ENCODE measurements at regions not wholly inside any gene's neighbourhood (a gene's known extent, or its start where the extent isn't known, plus 50 kb on each side); places are given as distances from the start of the nearest gene placed in this dataset.

GRCh38 chr9:22342491-22343217 is 104.0 kb upstream of the DMRTA1 start:
- H3K4me1 ChIP-seq: peaks cover 0 to 7% (median 0%) of the 10 kb centered on the region in 3 donors
- no peaks in the 10 kb centered on the region for H3K36me3 ChIP-seq
- H3K27ac ChIP-seq: peak overlapping the region in 1 of 4 donors; percentile 29
- H3K4me3 ChIP-seq: no peak overlapping the region
- intact Hi-C loops (cut with DNase I): no loop called here
- H3K9me3 ChIP-seq: no peaks in the 10 kb centered on the region
- DNase-seq: no peak
- H3K27me3 ChIP-seq: no peaks in the 10 kb centered on the region
- 10 to 19% methylated on average over 3 of the region's 3 CpGs for WGBS, 2 donors
- TF ChIP-seq CTCF (IDR thresholded peaks at IDR 0.05) (no peak), POLR2A (IDR thresholded peaks at IDR 0.05) (no peak)

- intact Hi-C loops (cut with DNase I): no loop called here
- TF ChIP-seq CTCF (IDR thresholded peaks at IDR 0.05): no peak
- TF ChIP-seq POLR2A (IDR thresholded peaks at IDR 0.05): no peak
- WGBS, 2 donors: 95 to 100% methylated on average over 1 of the region's 1 CpG
- Histone ChIP-seq H3K4me3 (no peak overlapping the region), H3K27me3 (no peaks in the 10 kb centered on the region), H3K27ac (no peak overlapping the region), H3K4me1 (peaks cover 0 to 7% (median 0%) of the 10 kb centered on the region in 3 donors), H3K9me3 (no peaks in the 10 kb centered on the region), H3K36me3 (no peaks in the 10 kb centered on the region)
- no peak for DNase-seq
Observed at GRCh38 chr9:22343218-22343611, 103.4 kb upstream of the DMRTA1 start.

DNA sequence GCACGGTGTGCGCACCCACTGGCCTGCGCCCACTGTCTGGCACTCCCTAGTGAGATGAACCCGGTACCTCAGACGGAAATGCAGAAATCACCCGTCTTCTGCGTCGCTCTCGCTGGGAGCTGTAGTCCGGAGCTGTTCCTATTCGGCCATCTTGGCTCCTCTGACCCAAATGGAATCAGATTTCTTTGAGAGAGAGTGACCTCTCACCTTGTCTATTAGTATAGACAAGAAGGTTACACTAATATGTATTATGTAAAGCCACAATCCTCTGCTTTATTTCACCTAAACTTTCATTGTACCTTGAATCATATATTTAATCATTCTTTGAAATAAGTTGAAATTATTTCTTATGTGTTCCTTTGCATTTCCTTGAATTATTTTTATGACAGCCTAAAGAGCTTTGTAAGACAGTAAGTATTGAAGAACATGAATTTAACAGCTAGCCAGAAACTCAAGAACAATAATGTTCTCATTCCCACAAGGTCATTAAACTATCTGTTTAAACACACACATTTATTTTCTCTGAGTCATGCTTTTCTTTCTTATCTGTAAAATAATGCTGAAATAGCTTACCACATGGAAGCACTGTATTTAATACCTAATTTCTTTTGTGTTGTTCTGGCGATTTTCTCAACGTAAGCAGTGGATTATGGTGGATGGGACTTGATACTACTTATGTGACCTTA is 91.8 kb upstream of the DMRTA1 start:
- WGBS, 2 donors: 84 to 97% methylated on average over 5 to 8 of the region's 13 CpGs
- Histone ChIP-seq H3K9me3 (no peaks in the 10 kb centered on the region), H3K27me3 (no peaks in the 10 kb centered on the region), H3K36me3 (no peaks in the 10 kb centered on the region), H3K4me3 (no peak overlapping the region), H3K27ac (no peak overlapping the region), H3K4me1 (no peaks in the 10 kb centered on the region)
- TF ChIP-seq CTCF (IDR thresholded peaks at IDR 0.05): no peak
- no peak for TF ChIP-seq POLR2A (IDR thresholded peaks at IDR 0.05)
- intact Hi-C loops (cut with DNase I): no loop called here
- no peak for DNase-seq

DNA sequence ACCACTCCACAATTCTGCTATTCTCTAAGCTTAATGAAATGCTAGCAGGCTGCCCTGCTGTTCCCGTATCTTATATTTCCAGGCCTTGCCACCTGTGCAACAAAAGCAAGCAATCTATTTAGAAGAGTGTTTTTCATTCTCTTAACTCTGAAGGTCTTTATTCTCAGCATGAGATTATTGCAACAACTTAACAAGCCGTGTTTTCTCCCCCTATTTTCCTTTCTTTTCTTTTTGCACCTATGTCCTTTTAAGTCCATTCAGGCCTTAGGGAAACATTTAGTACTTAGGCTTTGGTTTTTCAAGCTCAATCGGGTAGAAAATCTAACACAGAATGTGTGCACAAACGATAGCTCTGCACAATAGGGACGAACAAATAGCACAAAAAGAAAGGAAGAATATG is 89.6 kb upstream of the DMRTA1 start:
- no peaks in the 10 kb centered on the region for H3K27me3 ChIP-seq
- H3K27ac ChIP-seq: no peak overlapping the region
- H3K4me3 ChIP-seq: no peak overlapping the region
- no peaks in the 10 kb centered on the region for H3K9me3 ChIP-seq
- DNase-seq: no peak
- no peak for TF ChIP-seq POLR2A (IDR thresholded peaks at IDR 0.05)
- no peak for TF ChIP-seq CTCF (IDR thresholded peaks at IDR 0.05)
- intact Hi-C loops (cut with DNase I): no loop called here
- no peaks in the 10 kb centered on the region for H3K36me3 ChIP-seq
- 51 to 63% methylated on average over 5 of the region's 5 CpGs for WGBS, 2 donors
- no peaks in the 10 kb centered on the region for H3K4me1 ChIP-seq

DNA sequence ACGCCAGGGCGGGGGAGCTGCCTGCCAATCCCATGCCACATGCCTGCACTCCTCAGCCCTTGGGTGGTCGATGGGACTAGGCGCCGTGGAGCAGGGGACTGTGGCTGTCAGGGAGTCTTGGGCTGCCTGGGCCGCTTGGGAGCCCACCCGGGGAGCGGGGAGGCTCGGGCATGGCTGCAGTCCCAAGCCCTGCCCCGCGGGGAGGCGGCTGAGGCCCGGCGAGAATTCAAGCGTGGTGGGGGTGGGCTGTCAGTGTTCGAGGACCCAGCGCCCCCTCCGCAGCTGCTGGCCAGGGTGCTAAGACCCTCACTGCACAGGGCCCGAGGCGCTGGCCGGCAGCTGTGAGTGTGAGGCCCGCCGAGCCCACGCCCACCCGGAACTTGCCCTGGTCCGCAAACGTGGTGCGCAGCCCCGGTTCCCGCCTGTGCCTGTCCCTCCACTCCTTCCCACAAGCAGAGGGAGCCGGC is 83.2 kb upstream of the DMRTA1 start:
- intact Hi-C loops (cut with DNase I): no loop called here
- TF ChIP-seq POLR2A (IDR thresholded peaks at IDR 0.05) (no peak), CTCF (IDR thresholded peaks at IDR 0.05) (no peak)
- Histone ChIP-seq H3K27me3 (no peaks in the 10 kb centered on the region), H3K4me1 (no peaks in the 10 kb centered on the region), H3K36me3 (no peaks in the 10 kb centered on the region), H3K9me3 (no peaks in the 10 kb centered on the region), H3K4me3 (no peak overlapping the region), H3K27ac (no peak overlapping the region)
- DNase-seq: no peak
- WGBS, 2 donors: no CpG with 5 or more reads among the region's 31 CpGs

Measured in esophagus squamous epithelium (tissue), 5 donors.